ENCODE measurements at regions not wholly inside any gene's neighbourhood (a gene's known extent, or its start where the extent isn't known, plus 50 kb on each side); places are given as distances from the start of the nearest gene placed in this dataset.

DNA sequence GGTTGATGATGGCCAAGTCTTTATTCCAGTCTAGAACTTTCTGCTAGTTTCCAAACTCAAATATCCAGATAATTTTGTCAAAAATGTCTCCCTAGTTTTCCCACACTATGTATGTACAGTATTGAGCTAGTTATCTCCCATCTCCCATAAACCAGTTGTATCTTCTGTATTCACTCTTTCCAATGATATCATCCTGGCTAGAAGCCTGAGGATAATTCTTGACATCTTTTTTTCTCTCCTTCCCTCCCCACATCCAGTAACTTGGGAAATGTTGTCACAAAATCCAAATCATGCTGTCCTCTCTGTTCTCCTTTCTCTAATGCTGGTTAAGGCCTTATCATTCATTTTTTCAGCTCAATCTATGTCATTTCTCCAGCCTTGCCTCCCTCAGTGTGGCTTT, 553.8 kb upstream of the FANCL start:
- Histone ChIP-seq H3K9me3 (ENCODE audit: insufficient read depth in 2 of 2, low read depth in 1 of 2, low read length in 1 of 2) (no peaks in the 10 kb centered on the region), H3K4ac (replicated peaks; ENCODE audit: insufficient read length, low read depth, low read length) (no peak overlapping the region), H3K79me1 (ENCODE audit: low read depth, low read length) (no peaks in the 10 kb centered on the region), H3K4me1 (replicated peaks in 1 of 4; ENCODE audit: control insufficient read depth in 3 of 4, insufficient read depth in 4 of 4, low read length in 3 of 4) (no peaks in the 10 kb centered on the region), H3K18ac (ENCODE audit: extremely low read depth, low read length) (no peak overlapping the region), H3K27me3 (replicated peaks in 1 of 4; ENCODE audit: control insufficient read depth in 3 of 4, extremely low read depth in 1 of 4, insufficient read depth in 3 of 4, low read length in 3 of 4) (no peaks in the 10 kb centered on the region), H4K20me1 (replicated peaks in 1 of 2; ENCODE audit: control insufficient read depth in 1 of 2, insufficient read depth in 2 of 2, low read length in 2 of 2) (no peaks in the 10 kb centered on the region), H2BK120ac (replicated peaks; ENCODE audit: low read depth, low read length) (no peak overlapping the region), H3K79me2 (ENCODE audit: control insufficient read depth in 1 of 2, insufficient read depth in 2 of 2, low read length in 2 of 2) (no peaks in the 10 kb centered on the region), H2BK15ac (ENCODE audit: low read length) (no peak overlapping the region), H3K9ac (replicated peaks in 1 of 4; ENCODE audit: extremely low read depth in 1 of 4, low read depth in 3 of 4, low read length in 3 of 4) (no peak overlapping the region), H3K4me3 (ENCODE audit: extremely low read depth in 1 of 4, insufficient read depth in 2 of 4, low read depth in 3 of 4, low read length in 4 of 4) (no peak overlapping the region), H2AK5ac (ENCODE audit: low read depth, low read length) (no peak overlapping the region), H2BK20ac (ENCODE audit: low read length) (no peak overlapping the region), H2AFZ (ENCODE audit: low read length) (no peak overlapping the region), H2BK5ac (ENCODE audit: low read depth, low read length) (no peak overlapping the region), H3K23me2 (ENCODE audit: low read depth, low read length) (no peaks in the 10 kb centered on the region; the same call in 1 of the 2 replicates), H3K36me3 (ENCODE audit: control insufficient read depth in 2 of 4, insufficient read depth in 4 of 4, low read length in 3 of 4) (no peaks in the 10 kb centered on the region), H3K4me2 (ENCODE audit: insufficient read depth in 1 of 2, low read depth in 2 of 2, low read length in 2 of 2) (no peak overlapping the region), H4K8ac (ENCODE audit: extremely low read depth, insufficient read depth, low read length) (no peak overlapping the region), H3K56ac (replicated peaks; ENCODE audit: insufficient read length, low read depth, low read length) (no peak overlapping the region), H3K14ac (ENCODE audit: insufficient read length) (no peak overlapping the region), H3K23ac (ENCODE audit: insufficient read length) (no peak overlapping the region), H2BK12ac (ENCODE audit: low read depth, low read length) (no peak overlapping the region), H4K5ac (ENCODE audit: insufficient read length, low read depth, low read length) (no peak overlapping the region), H4K91ac (replicated peaks; ENCODE audit: insufficient read length, low read length) (no peak overlapping the region), H3K27ac (ENCODE audit: low read depth, low read length) (no peak overlapping the region)
- TF ChIP-seq CHD1 (IDR thresholded peaks at IDR 0.05; ENCODE audit: low read depth, low read length) = no peak
- no peak for TF ChIP-seq TEAD4 (IDR thresholded peaks at IDR 0.05; ENCODE audit: low read depth, low read length)
- no peak for TF ChIP-seq EGR1 (IDR thresholded peaks at IDR 0.05; ENCODE audit: borderline replicate concordance, low read depth, low read length)
- no peak for TF ChIP-seq BRCA1 (IDR thresholded peaks at IDR 0.05; ENCODE audit: low read depth, low read length)
- TF ChIP-seq GABPA (IDR thresholded peaks at IDR 0.05; ENCODE audit: borderline replicate concordance, insufficient read depth, low read length) = no peak
- no peak for TF ChIP-seq RXRA (IDR thresholded peaks at IDR 0.05; ENCODE audit: insufficient read depth, low read depth, low read length)
- ChIA-PET CTCF (ENCODE audit: partially characterized antibody) (interaction anchor here (0.5 to 1.5 kb wide), 2 partner anchors 77 to 224 kb away, joined by 3 to 4 read pairs; no protein-coding TSS in a partner anchor), POLR2A (ENCODE audit: partially characterized antibody) (no interaction called here)
- FAIRE-seq = no peak
- DNase-seq (ENCODE audit: low read depth in 1 of 2, low spot score in 2 of 2) = no peak
